Nephron progenitor cell (in vitro differentiated cells): ENCODE measurements at regions not wholly inside any gene's neighbourhood (a gene's known extent, or its start where the extent isn't known, plus 50 kb on each side); places are given as distances from the start of the nearest gene placed in this dataset.

Source experiments
- DNase-seq: peaks from one replicate; pipeline ENCODE4 v3.0.0; 2021
- H3K27ac Mint-ChIP-seq: 2 replicates; pipeline ENCODE4 v1.8.0; 2021; ENCODE audit warnings: mild to moderate bottlenecking, moderate library complexity, mixed read lengths
- H3K27me3 Mint-ChIP-seq: 2 replicates; pipeline ENCODE4 v1.8.0; 2021; ENCODE audit warnings: mild to moderate bottlenecking, low read depth, mixed read lengths; ENCODE audit not compliant: poor library complexity
- H3K36me3 Mint-ChIP-seq: 2 replicates; pipeline ENCODE4 v1.8.0; 2021; ENCODE audit warnings: low read depth, mixed read lengths
- H3K4me1 Mint-ChIP-seq: 2 replicates; pipeline ENCODE4 v1.8.0; 2021; ENCODE audit warnings: mixed read lengths
- H3K4me3 Mint-ChIP-seq: 2 replicates; pipeline ENCODE4 v1.8.0; 2021; ENCODE audit warnings: mild to moderate bottlenecking, moderate library complexity, mixed read lengths
- H3K9me3 Mint-ChIP-seq: 2 replicates; pipeline ENCODE4 v1.8.0; 2021; ENCODE audit warnings: mild to moderate bottlenecking, moderate library complexity, mixed read lengths
- CTCF ChIP-seq: fragments of 200-600 bp; sonication (generic); IDR thresholded peaks from 2 replicates; pipeline ENCODE4 v1.5.0; 2021; ENCODE audit warnings: antibody characterized with exemption

GRCh38 chr9:19999491-20000057 lies 210.7 kb upstream of the SLC24A2 start:
- no peak for DNase-seq
- no peaks in the 10 kb centered on the region for H3K27me3 Mint-ChIP-seq
- H3K4me1 Mint-ChIP-seq: peaks cover 59% of the 10 kb centered on the region
- TF ChIP-seq CTCF: no peak
- no peaks in the 10 kb centered on the region for H3K36me3 Mint-ChIP-seq
- H3K27ac Mint-ChIP-seq: no peak overlapping the region
- no peak overlapping the region for H3K4me3 Mint-ChIP-seq
- H3K9me3 Mint-ChIP-seq: no peaks in the 10 kb centered on the region

DNA sequence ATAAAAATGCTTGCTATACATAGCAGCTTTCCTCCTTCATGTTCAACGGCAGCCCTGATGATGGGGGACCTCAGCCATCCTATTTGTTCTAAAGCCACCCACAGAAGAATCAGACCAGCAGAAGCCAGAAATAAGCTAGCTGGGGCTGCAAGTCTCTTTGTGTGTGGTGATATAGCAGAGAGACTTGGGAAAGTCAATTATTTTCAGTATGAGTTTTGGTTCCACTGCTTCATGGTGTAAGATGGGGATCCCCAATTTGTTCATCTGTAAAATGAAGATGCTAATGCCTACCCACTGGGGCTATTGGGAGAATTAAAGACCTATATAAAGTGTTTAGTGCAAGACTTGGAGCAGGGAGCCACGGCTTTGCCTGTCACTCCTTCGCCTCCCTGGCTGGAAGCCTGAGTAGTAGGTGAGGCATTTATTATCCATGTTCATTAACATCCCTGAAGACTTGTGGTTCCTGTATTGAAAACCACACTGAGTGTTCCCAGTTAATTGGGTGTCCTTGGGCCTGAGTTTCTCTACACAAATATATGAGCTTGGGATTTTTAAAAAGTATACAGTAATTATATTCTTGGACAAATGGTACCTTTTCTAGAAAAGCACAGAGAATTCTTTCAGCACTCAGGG lies 210.1 kb upstream of the SLC24A2 start:
- H3K27ac Mint-ChIP-seq: peak overlapping the region; percentile 86
- DNase-seq: no peak
- peaks cover 60% of the 10 kb centered on the region for H3K4me1 Mint-ChIP-seq
- no peaks in the 10 kb centered on the region for H3K36me3 Mint-ChIP-seq
- H3K27me3 Mint-ChIP-seq: no peaks in the 10 kb centered on the region
- H3K4me3 Mint-ChIP-seq: no peak overlapping the region
- no peaks in the 10 kb centered on the region for H3K9me3 Mint-ChIP-seq
- TF ChIP-seq CTCF: no peak

DNA sequence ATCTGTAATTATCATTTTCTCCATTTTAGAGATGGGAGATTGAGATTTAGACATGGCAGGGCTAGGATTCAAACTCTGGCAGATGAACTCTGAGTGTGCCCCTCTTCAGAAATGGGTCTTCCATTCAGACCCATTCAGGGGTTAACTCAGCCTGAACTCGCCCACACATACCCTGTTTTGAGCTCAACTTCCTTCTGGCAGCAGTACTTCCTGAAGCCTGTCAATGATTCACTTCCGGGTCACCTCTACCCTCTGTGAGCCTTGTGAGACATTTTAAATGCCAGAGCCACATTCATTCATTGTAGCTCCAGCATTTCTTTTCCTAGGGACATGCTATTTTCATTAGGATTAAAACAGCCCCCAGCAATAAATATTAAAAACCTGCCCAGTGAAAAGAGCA lies 209.3 kb upstream of the SLC24A2 start:
- no peak overlapping the region for H3K27ac Mint-ChIP-seq
- H3K4me1 Mint-ChIP-seq: peaks cover 66% of the 10 kb centered on the region
- H3K4me3 Mint-ChIP-seq: no peak overlapping the region
- no peaks in the 10 kb centered on the region for H3K27me3 Mint-ChIP-seq
- H3K9me3 Mint-ChIP-seq: no peaks in the 10 kb centered on the region
- DNase-seq: no peak
- H3K36me3 Mint-ChIP-seq: no peaks in the 10 kb centered on the region
- no peak for TF ChIP-seq CTCF

- Mint-ChIP-seq H3K4me3 (no peak overlapping the region), H3K27me3 (no peaks in the 10 kb centered on the region), H3K27ac (no peak overlapping the region)
Observed at GRCh38 chr9:19995619-19996018, 206.8 kb upstream of the SLC24A2 start.

DNA sequence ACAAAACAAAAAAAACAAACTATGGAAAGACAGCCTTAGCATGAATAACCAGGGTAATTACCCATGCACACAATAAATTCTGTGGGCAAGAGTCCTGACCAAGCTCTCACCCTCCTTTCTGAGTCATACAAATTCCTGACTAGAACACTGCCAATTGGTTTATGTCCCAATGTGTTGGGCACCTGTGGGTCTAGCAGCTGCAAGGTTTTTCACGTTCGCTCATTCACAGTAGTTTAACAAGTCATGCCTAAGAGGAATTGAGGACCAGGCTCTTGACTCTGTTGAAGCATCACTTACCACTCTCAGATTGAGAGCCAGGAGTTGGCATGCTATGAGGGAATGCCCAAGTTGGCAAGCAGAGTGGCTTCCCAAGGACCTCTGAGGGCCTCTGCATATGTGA lies 205.5 kb upstream of the SLC24A2 start:
- DNase-seq: no peak
- Mint-ChIP-seq H3K9me3 (no peaks in the 10 kb centered on the region), H3K4me3 (no peak overlapping the region), H3K27ac (no peak overlapping the region), H3K4me1 (peaks cover 44% of the 10 kb centered on the region), H3K36me3 (no peaks in the 10 kb centered on the region), H3K27me3 (no peaks in the 10 kb centered on the region)
- no peak for TF ChIP-seq CTCF

More at GRCh38 chr9:19995619-19996018, 206.8 kb upstream of the SLC24A2 start:
- no peaks in the 10 kb centered on the region for H3K9me3 Mint-ChIP-seq
- peaks cover 55% of the 10 kb centered on the region for H3K4me1 Mint-ChIP-seq
- no peaks in the 10 kb centered on the region for H3K36me3 Mint-ChIP-seq
- no peak for TF ChIP-seq CTCF
- DNase-seq: no peak

- H3K4me3 Mint-ChIP-seq: no peak overlapping the region
- H3K27ac Mint-ChIP-seq: no peak overlapping the region
- H3K27me3 Mint-ChIP-seq: no peaks in the 10 kb centered on the region
- H3K36me3 Mint-ChIP-seq: no peaks in the 10 kb centered on the region
- peaks cover 29% of the 10 kb centered on the region for H3K4me1 Mint-ChIP-seq
- no peak for DNase-seq
- no peak for TF ChIP-seq CTCF
- no peaks in the 10 kb centered on the region for H3K9me3 Mint-ChIP-seq
Observed at GRCh38 chr9:19992556-19992955, 203.7 kb upstream of the SLC24A2 start.
